ENCODE measurements at regions not wholly inside any gene's neighbourhood (a gene's known extent, or its start where the extent isn't known, plus 50 kb on each side); places are given as distances from the start of the nearest gene placed in this dataset.

GRCh38 chr6:55669028-55669427 is 90.0 kb upstream of the HMGCLL1 start:
- Histone ChIP-seq H3K36me3 (ENCODE audit: control insufficient read depth in 2 of 2, insufficient read depth in 1 of 2, low read length in 2 of 2) (no peaks in the 10 kb centered on the region), H3K27ac (ENCODE audit: extremely low read depth, low read depth, low read length) (no peak overlapping the region), H3K4me1 (ENCODE audit: control insufficient read depth, insufficient read depth, low read length) (no peaks in the 10 kb centered on the region), H3K9me3 (ENCODE audit: control insufficient read depth, insufficient read depth, low read depth, low read length) (no peaks in the 10 kb centered on the region), H3K4me3 (ENCODE audit: low read depth, low read length) (no peak overlapping the region)
- POLR2A ChIA-PET, result no interaction called here
- CTCF ChIA-PET, result no interaction called here
- TF ChIP-seq ZNF16 (tag by site-specific recombination; IDR thresholded peaks at IDR 0.05; ENCODE audit: low read depth) (no peak), FEZF1 (tag by site-specific recombination; IDR thresholded peaks at IDR 0.05) (no peak), ZNF670 (tag by site-specific recombination; IDR thresholded peaks at IDR 0.05; ENCODE audit: low read depth) (no peak), ZNF707 (tag by site-specific recombination; IDR thresholded peaks at IDR 0.05) (no peak), PRDM4 (tag by site-specific recombination; IDR thresholded peaks at IDR 0.05) (no peak), ZNF248 (tag by site-specific recombination; IDR thresholded peaks at IDR 0.05) (no peak), RBAK (tag by site-specific recombination; IDR thresholded peaks at IDR 0.05) (no peak), BCL6B (tag by site-specific recombination; IDR thresholded peaks at IDR 0.05) (no peak), ZNF623 (tag by site-specific recombination; IDR thresholded peaks at IDR 0.05) (no peak), SP2 (tag by site-specific recombination; IDR thresholded peaks at IDR 0.05) (no peak), ZSCAN18 (tag by site-specific recombination; IDR thresholded peaks at IDR 0.05) (no peak), ZNF18 (tag by site-specific recombination; IDR thresholded peaks at IDR 0.05) (no peak), ZNF610 (tag by site-specific recombination; IDR thresholded peaks at IDR 0.05; ENCODE audit: borderline replicate concordance) (no peak), ZNF202 (tag by site-specific recombination; IDR thresholded peaks at IDR 0.05; ENCODE audit: borderline replicate concordance) (no peak), ZNF558 (tag by site-specific recombination; IDR thresholded peaks at IDR 0.05) (no peak), INSM2 (tag by site-specific recombination; IDR thresholded peaks at IDR 0.05) (no peak)

- no peak overlapping the region for H3K4me3 ChIP-seq (ENCODE audit: low read depth, low read length)
- H3K4me1 ChIP-seq (ENCODE audit: control insufficient read depth, insufficient read depth, low read length), result no peaks in the 10 kb centered on the region
- H3K9me3 ChIP-seq (ENCODE audit: control insufficient read depth, insufficient read depth, low read depth, low read length), result no peaks in the 10 kb centered on the region
- POLR2A ChIA-PET, result no interaction called here
- no peaks in the 10 kb centered on the region for H3K36me3 ChIP-seq (ENCODE audit: control insufficient read depth in 2 of 2, insufficient read depth in 1 of 2, low read length in 2 of 2)
- CTCF ChIA-PET, result no interaction called here
- no peak overlapping the region for H3K27ac ChIP-seq (ENCODE audit: extremely low read depth, low read depth, low read length)
- TF ChIP-seq FEZF1 (tag by site-specific recombination; IDR thresholded peaks at IDR 0.05) (no peak), ZNF26 (tag by site-specific recombination; IDR thresholded peaks at IDR 0.05) (no peak), ZNF174 (tag by site-specific recombination; IDR thresholded peaks at IDR 0.05) (no peak), ZNF677 (tag by site-specific recombination; IDR thresholded peaks at IDR 0.05) (no peak), ZNF624 (tag by site-specific recombination; IDR thresholded peaks at IDR 0.05) (no peak), ZNF416 (tag by site-specific recombination; IDR thresholded peaks at IDR 0.05) (no peak), ZFP41 (tag by site-specific recombination; IDR thresholded peaks at IDR 0.05; ENCODE audit: borderline replicate concordance) (no peak), ZNF521 (tag by site-specific recombination; IDR thresholded peaks at IDR 0.05) (no peak), ZNF239 (tag by site-specific recombination; IDR thresholded peaks at IDR 0.05) (no peak), ZNF324 (tag by site-specific recombination; IDR thresholded peaks at IDR 0.05) (no peak), ZNF621 (tag by site-specific recombination; IDR thresholded peaks at IDR 0.05) (no peak), ZBTB1 (tag by site-specific recombination; IDR thresholded peaks at IDR 0.05) (no peak), ZNF2 (tag by site-specific recombination; IDR thresholded peaks at IDR 0.05) (no peak), ZNF670 (tag by site-specific recombination; IDR thresholded peaks at IDR 0.05; ENCODE audit: low read depth) (no peak)
Measured at GRCh38 chr6:55668591-55668990, 89.6 kb upstream of the HMGCLL1 start.

Measured in HEK293 (cell line).